Fibroblast of peridontal ligament (primary cell): ENCODE measurements at regions not wholly inside any gene's neighbourhood (a gene's known extent, or its start where the extent isn't known, plus 50 kb on each side); places are given as distances from the start of the nearest gene placed in this dataset.
A peak's percentile ranks its signal among the peaks of the same experiment; 100 is the strongest.

ENCODE experiments used
- DNase-seq: peaks from one replicate; pipeline ENCODE4 v3.0.0-alpha.2; 2010; ENCODE audit errors: extremely low read depth

DNA sequence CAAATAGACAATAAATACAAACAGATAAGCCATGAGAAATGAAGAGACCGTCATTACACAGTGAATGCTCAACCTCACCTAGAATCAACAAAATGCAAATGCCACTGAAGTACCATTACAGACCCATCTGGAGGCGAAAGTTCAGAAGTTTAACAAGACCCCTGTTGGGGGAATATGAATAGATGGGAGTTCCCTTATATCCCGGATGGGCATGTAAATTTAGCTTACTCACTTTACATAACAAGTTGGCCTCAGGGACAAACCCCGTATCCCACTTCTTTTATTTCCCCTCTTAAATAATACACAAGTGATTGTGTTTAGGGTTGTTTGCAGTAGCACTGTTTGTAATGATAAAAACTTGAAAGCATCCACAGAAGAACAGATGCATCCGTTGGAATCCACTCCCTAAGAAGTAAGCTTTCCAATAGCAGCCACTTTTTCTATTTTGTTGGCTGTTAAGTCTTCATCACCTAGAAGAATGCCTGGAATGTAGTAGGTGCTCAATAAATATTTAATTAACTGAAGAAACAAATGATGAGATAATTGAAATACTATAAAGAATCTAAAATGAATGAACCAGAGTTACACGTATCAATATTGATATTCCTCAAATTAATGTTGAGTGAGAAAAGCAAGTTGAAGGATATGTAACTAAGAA, 1076.3 kb upstream of the TENM3 start:
- no peak for DNase-seq

DNA sequence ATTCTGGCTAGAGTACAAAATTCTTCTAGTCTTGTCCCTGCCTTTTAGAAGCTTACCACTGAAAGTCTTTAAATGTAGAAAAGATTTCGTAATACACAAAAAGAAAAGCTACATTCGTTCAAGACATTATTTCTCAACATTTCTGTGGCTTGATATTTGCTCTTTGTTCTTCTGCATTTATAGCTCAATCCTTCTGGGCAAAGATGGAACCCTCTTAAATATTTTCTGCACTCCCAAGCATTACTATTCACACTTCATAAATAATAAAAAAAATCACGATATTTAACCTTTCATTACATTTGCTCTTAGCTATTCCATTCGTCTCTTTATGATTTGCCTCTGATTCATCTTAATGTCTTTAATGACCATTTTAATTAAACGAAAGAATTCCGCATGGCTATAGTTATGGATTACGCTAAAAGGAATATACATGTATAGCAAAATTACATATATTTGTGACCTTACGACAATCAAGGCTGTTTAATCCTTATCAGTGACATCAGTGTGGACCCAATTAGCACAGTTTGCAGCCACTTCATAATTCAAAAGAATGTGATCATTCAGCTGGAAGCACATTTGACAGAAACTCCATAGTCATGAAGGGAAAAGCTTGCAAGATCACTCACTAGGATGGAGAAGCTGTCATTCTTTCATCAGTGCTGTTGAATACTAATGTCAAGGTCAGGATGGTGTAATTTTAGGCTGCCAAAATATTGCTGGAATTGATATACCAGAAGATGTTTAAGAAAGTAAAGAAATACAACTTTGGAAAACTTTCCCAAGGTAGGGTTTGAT, 1075.0 kb upstream of the TENM3 start:
- DNase-seq: no peak

DNA sequence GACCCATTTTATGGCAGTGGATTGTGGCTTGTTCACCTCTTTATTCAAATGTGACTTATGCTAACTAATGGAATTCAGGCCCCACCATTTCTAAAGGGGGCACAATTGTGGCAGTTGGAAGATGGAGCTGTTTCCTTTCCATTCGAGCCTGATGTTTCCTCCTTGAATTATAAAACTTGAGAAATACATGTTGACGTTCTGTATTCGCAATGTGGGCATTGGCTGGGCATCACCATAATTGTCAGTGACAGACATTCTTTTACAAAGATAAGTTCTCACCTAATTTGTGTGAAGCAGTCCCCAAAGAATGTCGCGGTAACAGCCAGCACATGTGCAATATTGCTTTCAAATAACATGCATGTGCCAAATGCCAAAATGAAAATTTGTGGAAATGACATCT, 1070.2 kb upstream of the TENM3 start:
- no peak for DNase-seq

DNA sequence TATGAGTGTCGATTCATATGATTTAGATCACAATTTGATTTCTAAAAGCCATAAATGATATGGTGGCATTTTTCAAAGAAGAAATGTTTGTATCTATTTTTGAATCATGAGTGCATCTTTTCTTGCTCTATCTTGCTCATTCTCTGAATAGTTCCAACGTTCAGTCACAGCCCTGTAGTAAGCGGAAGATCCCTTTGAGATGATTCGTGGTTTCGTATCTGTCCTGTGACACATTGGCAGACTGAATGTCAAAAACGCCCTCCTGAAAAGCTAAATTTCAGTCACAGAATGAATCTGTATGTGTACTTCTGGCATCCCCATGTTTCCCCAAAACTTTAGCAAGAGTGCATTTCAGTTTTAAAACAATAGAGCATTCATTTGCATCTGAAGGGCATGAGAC, 1066.9 kb upstream of the TENM3 start:
- DNase-seq: no peak

DNA sequence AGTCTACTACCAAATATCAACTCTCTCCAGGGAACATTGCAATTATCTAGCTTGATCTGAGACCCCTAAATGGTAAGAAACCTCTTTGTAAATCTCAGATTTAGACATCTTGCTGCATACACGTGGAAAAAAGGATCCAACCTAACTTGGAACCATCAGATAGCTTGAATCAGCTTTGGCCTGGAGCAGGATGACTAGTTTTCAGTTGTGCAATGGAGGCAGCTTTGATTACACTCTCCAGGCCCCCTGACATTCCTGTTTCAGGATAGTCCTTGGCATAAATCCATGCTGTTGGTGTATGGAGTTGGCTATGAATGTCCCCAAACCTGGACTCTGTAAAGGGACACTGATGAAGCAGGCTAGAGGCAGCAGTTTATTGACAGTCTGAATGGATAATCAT, 1061.9 kb upstream of the TENM3 start:
- DNase-seq: peak; percentile 9

DNA sequence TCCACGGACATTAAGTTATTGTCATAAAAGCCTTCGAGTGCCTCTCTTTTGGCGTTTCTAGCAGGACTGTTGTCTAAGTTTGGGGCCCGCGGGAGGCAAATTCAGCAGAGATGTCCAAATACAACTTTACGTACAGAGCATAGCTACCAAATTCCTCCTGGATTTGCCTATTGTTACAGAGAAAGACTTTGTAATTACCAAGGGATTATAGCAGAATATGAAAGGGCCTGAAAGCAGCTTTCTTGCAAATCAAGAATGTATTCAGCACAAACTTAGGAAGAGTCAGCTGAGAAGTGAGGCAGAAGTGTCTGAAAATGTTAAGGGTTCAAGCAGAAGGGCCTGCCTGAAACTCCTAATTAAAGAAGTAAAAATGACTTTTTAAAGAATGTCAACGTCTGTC, 1053.5 kb upstream of the TENM3 start:
- DNase-seq: no peak

DNA sequence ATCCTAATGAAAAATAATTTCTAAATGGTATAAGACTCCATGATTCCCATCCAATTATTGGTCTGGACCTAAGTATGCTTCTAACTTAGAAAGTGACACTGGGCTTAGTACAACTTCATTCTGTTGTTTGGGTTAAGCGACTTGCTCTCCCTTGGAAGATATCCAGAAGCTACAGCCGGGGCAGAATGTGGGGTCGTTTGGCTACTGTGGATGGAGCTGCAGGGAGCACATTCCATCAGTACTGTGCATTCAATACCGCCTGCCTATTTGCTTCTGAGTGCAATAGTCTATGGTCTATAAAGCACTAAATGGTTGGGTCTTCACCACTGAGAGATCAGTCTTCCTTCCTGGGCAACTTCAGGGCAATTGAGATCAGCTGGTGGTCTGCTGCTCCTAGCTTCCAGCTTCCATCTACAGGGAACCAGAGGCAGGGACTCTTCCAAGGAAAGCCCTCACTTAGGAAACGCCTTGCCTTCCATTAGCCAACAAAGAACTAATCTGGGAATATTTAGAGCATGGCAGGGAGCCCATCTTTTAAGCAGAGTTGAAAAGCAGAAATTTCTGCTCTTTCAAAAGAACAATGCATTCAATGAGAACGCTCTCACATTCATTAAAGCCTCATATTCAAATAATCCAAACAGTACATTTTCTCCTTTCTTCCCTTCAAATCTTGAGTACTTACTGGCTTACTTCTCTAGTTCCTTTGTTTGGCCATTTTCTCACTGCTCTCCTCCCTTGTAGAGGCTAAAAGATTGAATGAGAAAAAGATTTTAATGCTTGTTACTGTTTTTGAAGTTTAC, 1049.9 kb upstream of the TENM3 start:
- DNase-seq: no peak

DNA sequence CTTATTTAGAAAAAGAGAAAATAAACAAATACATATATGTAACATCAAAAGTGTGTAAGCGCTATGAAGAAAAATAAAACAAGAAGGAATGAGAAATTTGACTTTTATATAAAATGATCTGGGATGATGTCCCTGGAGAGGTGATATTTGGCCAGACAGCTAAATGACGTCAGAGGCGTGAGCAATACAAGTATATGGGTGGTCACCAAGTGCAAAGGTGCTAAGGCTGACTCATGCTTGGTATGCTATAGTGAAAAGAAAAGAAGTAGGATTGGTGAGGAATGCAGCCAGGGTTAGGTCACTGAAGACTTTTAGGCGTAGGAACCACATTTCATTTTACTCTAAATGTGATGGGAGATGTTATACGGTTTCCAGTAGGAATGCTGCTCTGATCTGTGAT, 1049.1 kb upstream of the TENM3 start:
- no peak for DNase-seq

DNA sequence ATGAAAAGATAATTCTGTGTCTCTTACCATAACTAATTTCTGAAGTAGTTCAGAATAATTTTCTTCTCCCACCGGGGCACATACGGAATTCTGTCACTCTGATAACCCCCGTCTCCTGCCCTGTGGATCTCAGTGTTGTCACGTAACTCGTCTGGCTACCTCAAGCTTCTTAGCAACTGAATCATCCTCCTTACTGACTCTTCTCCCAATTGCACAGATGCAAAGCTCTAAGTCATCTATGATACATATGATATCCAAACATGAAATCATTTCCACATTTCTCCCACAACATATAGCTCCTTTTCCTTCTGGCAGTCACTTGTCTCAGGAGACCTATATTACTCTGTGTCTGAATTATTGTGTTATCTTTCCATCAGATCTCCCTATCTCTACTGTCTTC, 1043.1 kb upstream of the TENM3 start:
- no peak for DNase-seq

DNA sequence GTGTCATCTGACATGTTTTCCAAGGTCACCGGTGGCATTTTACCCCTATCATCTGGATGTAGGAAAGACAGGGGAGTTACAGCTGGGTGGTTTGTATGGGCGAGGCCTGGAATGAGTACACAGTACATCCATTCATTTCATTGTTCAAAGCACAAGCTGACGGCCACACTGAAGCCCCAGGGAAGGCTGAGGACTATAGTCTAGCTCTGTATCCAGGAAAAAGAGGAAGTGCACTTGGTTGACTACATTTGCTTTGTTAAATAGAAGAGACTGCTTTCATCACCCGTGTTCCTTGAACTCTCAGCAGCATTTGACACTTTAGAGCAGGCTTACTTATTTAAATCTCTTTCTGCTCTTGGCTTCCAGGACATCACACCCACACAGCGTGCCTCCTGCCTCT, 1041.0 kb upstream of the TENM3 start:
- no peak for DNase-seq

DNA sequence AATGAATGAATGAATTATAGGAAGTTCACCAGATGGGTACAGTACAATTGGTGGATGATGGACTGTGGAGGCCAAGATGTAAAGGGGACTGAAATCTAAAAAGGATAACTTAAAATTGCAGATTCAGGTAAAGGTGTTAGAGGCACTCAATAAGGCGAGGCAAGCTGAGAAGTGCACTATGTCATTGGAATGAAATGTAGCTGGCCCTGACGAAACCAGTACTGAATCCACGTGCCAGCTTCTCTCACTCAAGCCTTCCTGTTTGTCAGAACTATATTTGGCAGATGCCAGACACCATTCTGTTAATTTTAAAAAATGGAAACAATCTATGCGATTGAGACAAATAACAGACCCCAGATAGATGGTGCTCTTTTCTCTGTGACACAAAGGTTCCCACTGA, 1039.1 kb upstream of the TENM3 start:
- no peak for DNase-seq

DNA sequence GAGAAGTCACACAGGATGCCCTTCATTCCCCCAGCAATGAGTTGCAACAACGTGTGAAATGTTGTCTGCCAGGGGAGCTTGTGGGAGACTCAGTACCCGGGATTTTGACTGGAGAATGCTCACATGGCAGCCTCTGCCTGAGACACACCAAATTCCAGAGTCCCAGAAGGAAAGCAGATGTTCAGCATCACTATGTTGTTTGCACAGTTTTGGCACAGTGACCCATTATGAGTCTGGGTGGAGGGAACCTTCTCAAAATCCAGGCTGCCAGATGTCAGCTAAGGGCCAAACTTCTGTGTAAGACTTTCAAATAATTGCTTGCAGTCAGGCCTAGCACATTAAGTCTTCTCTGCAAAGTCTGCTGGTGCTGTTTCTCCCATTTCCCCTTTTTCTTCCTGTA, 1029.7 kb upstream of the TENM3 start:
- DNase-seq: peak; percentile 1

DNA sequence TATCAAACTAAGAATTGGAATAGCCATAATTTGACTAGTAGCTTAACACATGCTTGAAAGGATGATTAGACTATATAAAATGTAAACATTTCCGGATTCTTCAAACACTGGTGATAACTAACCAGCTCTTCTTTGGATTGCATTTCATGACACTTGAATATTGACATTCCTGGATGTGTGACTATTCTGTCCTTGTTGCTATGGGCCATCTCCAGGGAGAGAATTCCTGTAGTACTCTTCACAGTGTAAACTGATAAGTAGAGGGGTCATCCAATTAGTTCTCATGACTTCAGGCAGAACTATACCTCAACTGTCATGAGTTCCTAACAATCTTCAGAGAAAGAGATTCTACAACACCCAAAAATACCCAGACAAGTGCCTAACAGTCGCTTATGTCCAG, 1026.7 kb upstream of the TENM3 start:
- no peak for DNase-seq

DNA sequence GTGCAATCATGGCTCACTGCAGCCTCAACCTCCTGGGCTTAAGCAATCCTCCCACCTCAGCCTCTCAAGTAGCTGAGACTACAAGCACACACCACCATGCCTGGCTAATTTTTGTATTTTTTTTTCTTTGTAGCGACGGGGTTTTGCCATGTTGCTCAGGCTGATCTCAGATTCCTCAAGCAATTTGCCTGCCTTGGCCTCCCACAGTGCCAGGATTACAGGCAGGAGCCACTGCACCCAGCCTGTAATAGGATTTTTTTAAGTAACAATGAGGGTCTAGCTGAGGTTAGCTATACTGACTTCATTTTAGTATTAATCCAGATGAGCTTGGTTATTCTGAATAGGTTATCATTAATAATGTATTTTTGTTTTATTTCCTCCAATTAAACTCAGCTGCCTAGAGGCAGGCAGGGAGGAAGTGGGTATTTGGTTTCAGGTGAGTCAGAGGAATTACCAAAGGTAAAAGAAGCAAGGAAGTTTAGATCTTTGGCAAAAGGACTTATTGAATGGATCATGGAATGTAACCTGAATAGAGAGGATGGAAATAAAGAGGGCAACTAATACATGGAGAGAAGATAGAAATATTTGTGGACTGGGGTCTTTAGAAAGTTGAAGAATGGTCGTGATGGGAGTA, 1023.3 kb upstream of the TENM3 start:
- DNase-seq: no peak

DNA sequence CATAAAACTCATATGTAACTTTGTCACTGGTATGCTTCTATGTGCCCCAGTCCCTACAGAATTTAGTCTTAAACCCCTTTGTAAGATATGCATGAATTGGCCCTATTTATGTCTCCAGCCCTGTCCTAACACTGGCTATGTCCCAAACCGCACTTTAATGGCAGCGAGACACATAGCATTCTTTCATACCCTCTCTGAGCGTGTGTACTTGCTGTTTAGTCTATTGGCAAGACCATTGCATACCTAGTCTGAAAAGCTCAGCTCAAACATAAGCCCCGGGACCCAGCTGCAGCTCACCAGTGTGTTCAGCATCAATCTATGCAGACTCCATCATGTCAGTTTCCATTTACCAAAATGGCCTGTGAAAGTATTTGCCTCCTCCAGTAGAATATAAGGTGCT, 1018.4 kb upstream of the TENM3 start:
- DNase-seq: no peak

DNA sequence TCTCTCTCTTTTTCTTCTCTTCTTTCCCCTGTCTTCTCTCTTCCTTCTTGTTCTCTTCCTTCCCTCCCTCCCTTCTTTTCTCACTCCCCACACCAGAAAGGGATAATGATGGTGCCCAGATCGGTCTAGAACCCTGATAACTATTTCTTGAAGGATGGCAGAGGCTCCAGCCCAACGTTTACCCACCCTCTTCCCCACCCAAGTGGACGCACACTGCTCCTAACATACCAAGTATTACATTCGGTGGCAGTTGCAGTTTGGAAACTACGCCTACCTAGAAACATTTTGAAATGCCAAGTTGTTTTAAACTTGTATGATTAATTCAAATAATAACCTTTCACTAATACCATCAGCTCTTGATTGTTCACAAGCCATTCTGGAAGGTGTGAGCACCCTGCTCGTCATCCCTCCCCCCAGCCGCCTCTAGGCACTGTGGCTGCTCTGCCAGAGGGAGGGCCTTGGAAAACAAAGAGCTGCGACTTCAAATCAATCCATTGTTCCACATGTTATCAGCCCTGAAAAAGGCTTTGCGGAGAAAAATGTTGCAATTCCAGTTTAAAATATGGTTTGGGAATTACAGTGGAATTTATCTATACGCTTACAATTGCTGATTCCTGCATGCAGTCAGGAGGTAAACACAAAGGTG, 1017.5 kb upstream of the TENM3 start:
- DNase-seq: no peak

DNA sequence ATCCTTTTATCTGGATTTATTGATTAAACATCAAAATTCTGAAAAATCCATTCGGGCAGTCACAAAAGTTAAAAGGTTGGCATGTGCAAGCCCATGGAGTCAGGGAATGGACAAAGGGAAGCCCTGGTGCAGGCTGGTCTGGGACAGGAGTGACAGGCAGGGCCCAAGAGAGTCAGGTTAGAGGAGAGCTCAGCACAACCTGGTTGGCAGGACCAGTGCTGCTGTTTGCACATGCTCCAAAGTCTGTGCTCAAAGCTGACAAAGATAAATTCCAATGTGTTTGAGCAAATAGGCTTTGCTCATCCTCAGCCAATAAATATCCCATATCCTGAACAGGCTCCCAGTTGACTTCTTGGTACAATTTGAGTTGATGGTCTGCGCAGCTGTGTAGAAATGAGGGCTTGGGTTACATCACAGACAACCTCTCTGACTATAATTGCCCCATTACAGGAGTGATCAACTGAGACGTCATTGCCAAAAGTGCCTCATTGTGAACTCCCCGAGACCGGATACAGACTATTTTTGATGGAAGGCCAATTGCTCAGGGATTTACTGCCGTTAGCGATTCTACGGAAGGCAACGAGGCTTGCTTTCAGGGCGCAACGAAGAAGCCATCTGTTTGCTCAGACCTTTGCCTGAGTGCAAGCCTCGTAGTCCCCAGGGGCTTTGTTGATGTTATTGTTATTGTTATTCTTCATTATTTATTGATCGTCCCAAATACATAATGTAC, 1008.1 kb upstream of the TENM3 start:
- DNase-seq: no peak

DNA sequence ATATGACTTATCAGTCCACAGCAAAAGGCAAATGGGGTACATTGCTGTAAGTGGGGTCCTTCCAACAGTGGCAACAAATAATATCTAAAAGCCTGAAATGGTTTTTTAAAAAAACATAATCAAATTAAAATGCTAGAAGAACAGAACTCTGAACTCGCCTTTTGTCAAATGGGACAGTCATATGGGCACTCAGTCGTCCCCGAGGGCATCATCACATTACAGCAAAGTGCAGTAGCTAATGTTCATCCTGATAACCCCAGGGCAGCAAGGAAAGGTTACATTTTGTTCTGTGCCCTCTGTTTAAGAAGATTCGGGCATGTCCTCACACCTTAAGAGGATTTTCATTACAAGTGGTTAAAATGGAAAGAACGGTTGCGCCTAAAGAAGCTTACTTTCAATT, 997.9 kb upstream of the TENM3 start:
- no peak for DNase-seq

DNA sequence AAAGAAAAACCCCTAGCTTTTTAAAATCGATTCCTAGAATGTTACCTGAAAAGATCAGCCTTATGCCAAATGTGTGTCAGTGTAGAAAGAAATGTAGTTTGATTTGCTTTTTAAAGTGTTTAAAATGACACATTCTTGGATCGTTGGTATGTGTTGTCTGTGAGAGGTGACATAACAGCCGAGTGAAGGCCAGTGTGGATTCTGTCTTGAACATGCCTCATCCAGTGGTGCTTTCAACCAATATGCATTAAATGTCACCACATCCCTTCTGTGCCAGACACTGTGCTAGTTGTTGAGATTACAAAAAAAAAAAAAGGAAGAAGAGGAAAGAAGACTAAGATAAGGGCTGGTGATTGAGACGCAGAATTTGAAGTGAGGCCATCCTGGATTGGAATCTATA, 994.2 kb upstream of the TENM3 start:
- DNase-seq: no peak

DNA sequence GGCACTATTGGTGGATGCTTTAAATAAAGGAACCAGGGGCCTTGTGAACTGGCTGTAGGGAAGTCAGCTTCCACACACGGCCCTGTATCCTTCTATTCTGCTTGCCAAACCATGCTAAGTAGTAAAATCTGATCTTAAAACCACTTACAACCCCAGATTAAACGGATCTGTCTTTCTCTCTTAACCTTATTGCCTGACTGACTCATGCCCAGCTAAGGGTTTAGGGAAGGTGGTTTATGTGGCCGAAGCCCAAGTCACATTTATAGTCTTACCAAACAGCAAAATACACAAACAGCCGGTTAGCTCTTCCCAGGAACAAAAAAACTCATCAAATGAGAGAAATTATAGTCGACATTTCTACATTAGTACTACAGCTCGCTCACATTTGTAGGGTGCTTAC, 988.4 kb upstream of the TENM3 start:
- DNase-seq: no peak

DNA sequence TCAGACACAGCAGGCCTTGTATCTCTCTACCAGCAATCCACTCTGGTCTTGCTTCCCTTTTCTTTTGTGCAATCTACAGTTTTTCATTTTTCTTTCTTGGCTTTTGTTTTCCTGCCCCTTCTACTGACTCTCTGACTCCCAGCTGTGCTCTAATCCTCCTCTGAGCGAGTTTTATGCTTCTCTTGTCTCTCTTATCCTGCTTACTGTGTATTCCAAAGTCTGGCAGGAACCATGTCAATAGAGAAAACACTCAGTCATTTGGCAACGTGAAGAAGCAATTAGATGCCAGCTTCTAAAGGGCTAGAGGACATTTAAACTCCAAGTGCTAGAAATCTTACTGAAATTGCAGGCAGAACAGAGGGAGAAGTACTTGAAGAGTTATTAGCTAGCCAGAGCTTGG, 984.6 kb upstream of the TENM3 start:
- DNase-seq: no peak
